H9 (cell line): ENCODE measurements at regions not wholly inside any gene's neighbourhood (a gene's known extent, or its start where the extent isn't known, plus 50 kb on each side); places are given as distances from the start of the nearest gene placed in this dataset.
A peak's percentile ranks its signal among the peaks of the same experiment; 100 is the strongest.

Experiments used
- DNase-seq: peaks from one replicate; pipeline ENCODE4 v3.0.0-alpha.2; 2017
- H2AFZ ChIP-seq: one replicate; pipeline ENCODE4 v1.6.1; 2013; ENCODE audit warnings: mild to moderate bottlenecking, low read length, control low read depth, moderate library complexity
- H2AK5ac ChIP-seq: 2 replicates; pipeline ENCODE4 v1.6.1; 2013; ENCODE audit warnings: low read length, control low read depth, mixed read lengths; ENCODE audit not compliant: insufficient read length
- H2BK120ac ChIP-seq: one replicate; pipeline ENCODE4 v1.6.1; 2013; ENCODE audit warnings: low read depth, mild to moderate bottlenecking, low read length, control low read depth, inconsistent platforms; ENCODE audit not compliant: poor library complexity, severe bottlenecking
- H2BK12ac ChIP-seq: 2 replicates; pipeline ENCODE4 v1.6.1; 2013; ENCODE audit warnings: low read length, control low read depth, mixed read lengths, low read depth; ENCODE audit not compliant: insufficient read length
- H2BK15ac ChIP-seq: 2 replicates; pipeline ENCODE4 v1.6.1; 2013; ENCODE audit warnings: low read depth, low read length, control low read depth
- H2BK20ac ChIP-seq: one replicate; pipeline ENCODE4 v1.6.1; 2013; ENCODE audit warnings: low read depth, mild to moderate bottlenecking, low read length, control low read depth, inconsistent platforms; ENCODE audit not compliant: poor library complexity, severe bottlenecking
- H2BK5ac ChIP-seq: 2 replicates; pipeline ENCODE4 v1.6.1; 2013; ENCODE audit warnings: low read length, control low read depth, mixed read lengths; ENCODE audit not compliant: insufficient read length
- H3K14ac ChIP-seq: 2 replicates; pipeline ENCODE4 v1.6.1; 2013; ENCODE audit warnings: low read length, control low read depth; ENCODE audit not compliant: insufficient read depth
- H3K18ac ChIP-seq: 2 replicates; pipeline ENCODE4 v1.6.1; 2013; ENCODE audit warnings: low read depth, mild to moderate bottlenecking, mixed read lengths, low read length, control low read depth; ENCODE audit not compliant: insufficient read length
- H3K23ac ChIP-seq: 2 replicates; pipeline ENCODE4 v1.6.1; 2013; ENCODE audit warnings: low read length, control low read depth, mixed read lengths, low read depth; ENCODE audit not compliant: insufficient read length
- H3K23me2 ChIP-seq: 2 replicates; pipeline ENCODE4 v1.6.1; 2013; ENCODE audit warnings: low read depth, mild to moderate bottlenecking, mixed read lengths, low read length, control low read depth; ENCODE audit not compliant: insufficient read length, poor library complexity, severe bottlenecking
- H3K27ac ChIP-seq: 2 replicates; pipeline ENCODE4 v1.5.1; 2013; ENCODE audit warnings: low read length, control low read depth, mixed read lengths, low read depth; ENCODE audit not compliant: insufficient read length
- H3K27me3 ChIP-seq: 2 replicates; pipeline ENCODE4 v1.6.1; 2013; ENCODE audit warnings: low read length, control low read depth, inconsistent platforms; ENCODE audit not compliant: insufficient read depth
- H3K4ac ChIP-seq: 2 replicates; pipeline ENCODE4 v1.6.1; 2013; ENCODE audit warnings: low read depth, mild to moderate bottlenecking, control low read depth, inconsistent platforms, low read length, moderate library complexity
- H3K4me1 ChIP-seq: 2 replicates; pipeline ENCODE4 v1.6.1; 2013; ENCODE audit warnings: low read length, control low read depth, inconsistent platforms; ENCODE audit not compliant: insufficient read depth
- H3K4me2 ChIP-seq: 2 replicates; pipeline ENCODE4 v1.6.1; 2013; ENCODE audit warnings: low read length, control low read depth, mixed read lengths; ENCODE audit not compliant: insufficient read length, insufficient read depth
- H3K56ac ChIP-seq: 2 replicates; pipeline ENCODE4 v1.6.1; 2013; ENCODE audit warnings: low read depth, mild to moderate bottlenecking, mixed read lengths, low read length, control low read depth; ENCODE audit not compliant: insufficient read length
- H3K79me1 ChIP-seq: 2 replicates; pipeline ENCODE4 v1.6.1; 2013; ENCODE audit warnings: low read depth, mild to moderate bottlenecking, moderate library complexity, low read length, control low read depth, inconsistent platforms; ENCODE audit not compliant: insufficient read depth, poor library complexity, severe bottlenecking
- H3K79me2 ChIP-seq: 2 replicates; pipeline ENCODE4 v1.6.1; 2013; ENCODE audit warnings: low read length, control low read depth, inconsistent platforms; ENCODE audit not compliant: insufficient read depth
- H3K9ac ChIP-seq: 2 replicates; pipeline ENCODE4 v1.6.1; 2013; ENCODE audit warnings: low read length, control low read depth, mixed read lengths; ENCODE audit not compliant: insufficient read length; ENCODE audit errors: extremely low read depth
- H3K9me3 ChIP-seq: one replicate; pipeline ENCODE4 v1.6.1; 2013; ENCODE audit warnings: low read depth, low read length, inconsistent platforms; ENCODE audit not compliant: control insufficient read depth
- H3T11ph ChIP-seq: one replicate; pipeline ENCODE4 v1.6.1; 2013; ENCODE audit warnings: mild to moderate bottlenecking, low read length, control low read depth, inconsistent platforms
- H4K20me1 ChIP-seq: one replicate; pipeline ENCODE4 v1.6.1; 2013; ENCODE audit not compliant: control insufficient read depth, insufficient read length, insufficient read depth
- H4K5ac ChIP-seq: 2 replicates; pipeline ENCODE4 v1.6.1; 2013; ENCODE audit warnings: low read depth, mild to moderate bottlenecking, mixed read lengths, low read length, control low read depth; ENCODE audit not compliant: insufficient read length
- H4K8ac ChIP-seq: replicated peaks from 2 replicates; pipeline ENCODE4 v1.6.1; 2013; ENCODE audit warnings: low read length, control low read depth, mixed read lengths, low read depth; ENCODE audit not compliant: insufficient read length
- H4K91ac ChIP-seq: 2 replicates; pipeline ENCODE4 v1.6.1; 2013; ENCODE audit warnings: low read depth, mild to moderate bottlenecking, moderate library complexity, mixed read lengths, low read length, control low read depth; ENCODE audit not compliant: insufficient read length
- H3K27ac Mint-ChIP-seq, 3 experiments: 2 replicates in 2 of 3; 3 replicates in 1 of 3; pipeline ENCODE4 v1.8.0; 2020 to 2021; ENCODE audit warnings: mixed read lengths in 3 of 3, mild to moderate bottlenecking in 1 of 3, moderate library complexity in 1 of 3
- H3K27me3 Mint-ChIP-seq: 2 replicates; pipeline ENCODE4 v1.8.0; 2021; ENCODE audit warnings: low read depth, mild to moderate bottlenecking, moderate library complexity, mixed read lengths
- H3K36me3 Mint-ChIP-seq, 3 experiments: 2 replicates in 2 of 3; 3 replicates in 1 of 3; pipeline ENCODE4 v1.8.0; 2020 to 2021; ENCODE audit warnings: low read depth in 3 of 3, mixed read lengths in 3 of 3; ENCODE audit not compliant: insufficient read depth in 1 of 3
- H3K4me1 Mint-ChIP-seq, 2 experiments: 2 replicates each; pipeline ENCODE4 v1.8.0; 2020; ENCODE audit warnings: mixed read lengths in 2 of 2
- H3K4me3 Mint-ChIP-seq, 2 experiments: 2 replicates in 1 of 2; 3 replicates in 1 of 2; pipeline ENCODE4 v1.8.0; 2020 to 2021; ENCODE audit warnings: mild to moderate bottlenecking in 2 of 2, mixed read lengths in 2 of 2, moderate library complexity in 1 of 2
- H3K9me3 Mint-ChIP-seq, 2 experiments: 2 replicates in 1 of 2; 3 replicates in 1 of 2; pipeline ENCODE4 v1.8.0; 2020; ENCODE audit warnings: mild to moderate bottlenecking in 2 of 2, mixed read lengths in 2 of 2, moderate library complexity in 1 of 2
- WGBS: extraction: QIAGEN DNeasy Blood & Tissue Kit; methylation state at CpG from one replicate; pipeline ENCODE4 v1.1.7; 2013; ENCODE audit warnings: missing lambda C conversion rate, low lambda C conversion rate, mixed read lengths; ENCODE audit not compliant: insufficient read length; ENCODE audit errors: extremely low coverage; 5-methylcytosine and 5-hydroxymethylcytosine counted together
- TF ChIP-seq, protein P1 (sequence below): fragments of 200-600 bp; sonication (generic); conservative IDR thresholded peaks from 3 replicates; pipeline ENCODE4 v1.8.0; 2021; ENCODE audit warnings: antibody characterized with exemption, mild to moderate bottlenecking

DNA sequence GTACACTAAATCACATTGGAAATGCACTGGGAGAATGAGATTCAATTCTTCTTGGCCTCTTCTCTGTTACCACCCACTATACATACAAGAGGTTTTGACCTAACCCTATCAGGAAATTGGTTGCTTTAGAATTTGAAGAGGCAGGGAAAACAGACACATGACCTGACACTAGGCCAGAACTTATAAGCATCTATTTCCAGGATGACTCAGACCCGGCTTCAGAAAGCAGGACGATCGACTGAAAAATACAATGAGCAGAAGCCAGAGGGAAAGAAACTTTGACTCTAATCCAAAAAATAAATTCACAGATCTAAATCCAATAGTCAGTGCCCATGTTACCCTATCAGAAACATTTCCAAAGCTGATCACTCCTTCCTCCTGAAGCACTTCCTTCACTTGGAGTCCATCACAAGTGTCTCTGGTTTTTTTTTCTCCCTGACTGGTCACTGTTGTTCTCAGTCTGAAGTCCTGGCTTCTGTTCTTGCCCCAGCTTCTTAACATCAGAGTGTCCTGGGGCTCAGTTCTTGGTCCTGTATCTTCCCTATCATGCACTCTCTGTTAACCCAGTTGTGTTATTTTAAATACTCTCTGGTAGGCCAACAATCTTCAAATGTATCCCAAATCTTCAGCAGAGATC, 133.6 kb downstream of the P2RY1 start:
- Histone ChIP-seq H3K23me2 (no peaks in the 10 kb centered on the region), H3K23ac (no peak overlapping the region), H3K18ac (no peak overlapping the region), H2BK15ac (no peak overlapping the region), H3K27ac (no peak overlapping the region), H2BK20ac (no peak overlapping the region), H4K8ac (no peak overlapping the region), H4K91ac (no peak overlapping the region), H3K4me1 (no peaks in the 10 kb centered on the region; the same call in 1 of the 2 replicates), H3K79me2 (no peaks in the 10 kb centered on the region), H3K27me3 (no peaks in the 10 kb centered on the region), H2BK5ac (no peak overlapping the region), H3K9me3 (no peaks in the 10 kb centered on the region), H4K5ac (no peak overlapping the region), H3K79me1 (no peaks in the 10 kb centered on the region), H3K56ac (no peak overlapping the region), H3K4me2 (no peak overlapping the region), H3K9ac (no peak overlapping the region), H2BK120ac (no peak overlapping the region), H3T11ph (no peak overlapping the region), H2AFZ (no peak overlapping the region), H2AK5ac (no peak overlapping the region), H2BK12ac (no peak overlapping the region), H4K20me1 (no peaks in the 10 kb centered on the region), H3K4ac (no peak overlapping the region), H3K14ac (no peak overlapping the region)
- no peak overlapping the region for H3K4me3 Mint-ChIP-seq
- peaks cover 6 to 7% of the 10 kb centered on the region in 2 experiments for H3K4me1 Mint-ChIP-seq
- TF ChIP-seq, protein P1, sequence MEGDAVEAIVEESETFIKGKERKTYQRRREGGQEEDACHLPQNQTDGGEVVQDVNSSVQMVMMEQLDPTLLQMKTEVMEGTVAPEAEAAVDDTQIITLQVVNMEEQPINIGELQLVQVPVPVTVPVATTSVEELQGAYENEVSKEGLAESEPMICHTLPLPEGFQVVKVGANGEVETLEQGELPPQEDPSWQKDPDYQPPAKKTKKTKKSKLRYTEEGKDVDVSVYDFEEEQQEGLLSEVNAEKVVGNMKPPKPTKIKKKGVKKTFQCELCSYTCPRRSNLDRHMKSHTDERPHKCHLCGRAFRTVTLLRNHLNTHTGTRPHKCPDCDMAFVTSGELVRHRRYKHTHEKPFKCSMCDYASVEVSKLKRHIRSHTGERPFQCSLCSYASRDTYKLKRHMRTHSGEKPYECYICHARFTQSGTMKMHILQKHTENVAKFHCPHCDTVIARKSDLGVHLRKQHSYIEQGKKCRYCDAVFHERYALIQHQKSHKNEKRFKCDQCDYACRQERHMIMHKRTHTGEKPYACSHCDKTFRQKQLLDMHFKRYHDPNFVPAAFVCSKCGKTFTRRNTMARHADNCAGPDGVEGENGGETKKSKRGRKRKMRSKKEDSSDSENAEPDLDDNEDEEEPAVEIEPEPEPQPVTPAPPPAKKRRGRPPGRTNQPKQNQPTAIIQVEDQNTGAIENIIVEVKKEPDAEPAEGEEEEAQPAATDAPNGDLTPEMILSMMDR, result no peak
- WGBS, result no CpG with 5 or more reads among the region's 3 CpGs
- no peaks in the 10 kb centered on the region for H3K27me3 Mint-ChIP-seq
- DNase-seq, result no peak
- peaks cover under 1 to 8% (median 4%) of the 10 kb centered on the region in 3 experiments; a peak in 5 of 7 replicates for H3K36me3 Mint-ChIP-seq
- peaks cover 5 to 12% of the 10 kb centered on the region in 2 experiments; a peak in 4 of 5 replicates for H3K9me3 Mint-ChIP-seq
- H3K27ac Mint-ChIP-seq, result peak overlapping the region in 1 of 3 experiments; percentile 2; a peak in 2 of 7 replicates
